ENCODE measurements at regions not wholly inside any gene's neighbourhood (a gene's known extent, or its start where the extent isn't known, plus 50 kb on each side); places are given as distances from the start of the nearest gene placed in this dataset.
A peak's percentile ranks its signal among the peaks of the same experiment; 100 is the strongest.
"Not testable (repeated sequence)": the region's sequence is repeated elsewhere in the genome, so short reads cannot be mapped to it uniquely, and the experiment has no call there.

DNA sequence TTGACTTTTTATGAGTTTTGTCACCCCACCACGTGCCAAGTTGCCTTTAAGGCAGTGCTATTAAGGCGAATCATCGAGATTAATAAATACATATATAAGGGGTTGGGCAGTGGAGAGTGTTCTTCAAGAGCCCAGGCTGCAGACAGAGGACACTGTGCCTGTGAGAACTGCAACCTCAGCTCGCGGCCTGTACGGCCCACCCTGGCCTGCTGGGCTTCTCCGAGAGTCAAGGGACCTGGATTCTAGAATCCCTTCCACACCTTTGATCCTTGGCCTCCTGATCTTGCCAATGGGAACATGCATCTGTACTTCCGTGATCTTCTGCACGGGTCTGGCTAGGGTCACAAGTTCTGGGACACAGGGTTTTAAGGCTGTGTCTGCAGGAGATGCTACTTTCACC is 54.5 kb downstream of the IRX5 start:
- H3K4me1 ChIP-seq (ENCODE audit: insufficient read depth, low read length): peaks cover 15% of the 10 kb centered on the region
- H3K4me3 ChIP-seq (ENCODE audit: low read length): no peak overlapping the region
- H3K36me3 ChIP-seq (ENCODE audit: insufficient read depth, low read length): no peaks in the 10 kb centered on the region
- H2AFZ ChIP-seq (ENCODE audit: low read depth, low read length): no peak overlapping the region
- no peaks in the 10 kb centered on the region for H3K9me3 ChIP-seq (ENCODE audit: low read length)
- no peaks in the 10 kb centered on the region for H3K27me3 ChIP-seq (ENCODE audit: insufficient read depth, low read length)

DNA sequence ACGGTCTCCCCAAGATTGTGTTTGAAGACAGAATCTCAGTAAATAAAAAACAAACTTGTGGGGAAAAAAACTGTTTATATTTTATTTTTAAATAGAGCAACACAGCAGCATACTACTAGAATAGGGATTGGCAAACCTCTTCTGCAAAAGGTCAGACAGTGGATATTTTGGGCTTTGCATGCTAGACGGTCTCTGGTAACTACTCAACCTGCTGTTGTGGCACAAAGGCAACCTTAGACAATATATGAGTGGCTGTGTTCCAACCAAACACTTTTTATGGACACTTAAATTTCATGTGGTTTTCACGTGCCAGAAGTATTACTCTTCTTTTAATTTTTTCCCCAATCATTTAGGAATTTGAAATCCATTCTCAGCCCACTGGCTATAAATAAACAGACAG is 55.0 kb downstream of the IRX5 start:
- no peak overlapping the region for H2AFZ ChIP-seq (ENCODE audit: low read depth, low read length)
- no peaks in the 10 kb centered on the region for H3K36me3 ChIP-seq (ENCODE audit: insufficient read depth, low read length)
- no peaks in the 10 kb centered on the region for H3K27me3 ChIP-seq (ENCODE audit: insufficient read depth, low read length)
- H3K4me1 ChIP-seq (ENCODE audit: insufficient read depth, low read length): peaks cover 15% of the 10 kb centered on the region
- no peaks in the 10 kb centered on the region for H3K9me3 ChIP-seq (ENCODE audit: low read length)
- no peak overlapping the region for H3K4me3 ChIP-seq (ENCODE audit: low read length)

DNA sequence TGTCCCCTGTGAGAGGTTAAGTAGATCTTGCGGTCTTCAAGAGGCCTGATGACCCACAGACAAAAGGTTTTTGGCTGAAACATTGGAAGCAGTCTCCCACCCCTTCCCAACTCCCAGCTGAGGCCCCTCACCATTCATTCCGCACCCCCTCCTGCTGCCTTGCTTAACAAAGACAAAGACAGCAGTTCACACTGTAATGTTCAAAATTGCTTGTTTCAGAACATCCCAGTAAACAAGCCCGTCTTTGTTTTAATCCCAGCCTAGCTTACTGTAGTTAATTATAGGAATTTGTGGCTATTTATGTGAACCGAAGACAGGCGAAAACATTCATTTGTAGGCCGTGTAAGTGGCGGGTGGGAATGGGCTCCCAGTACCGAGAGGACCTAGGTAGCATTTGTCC is 55.7 kb downstream of the IRX5 start:
- H3K27me3 ChIP-seq (ENCODE audit: insufficient read depth, low read length): no peaks in the 10 kb centered on the region

DNA sequence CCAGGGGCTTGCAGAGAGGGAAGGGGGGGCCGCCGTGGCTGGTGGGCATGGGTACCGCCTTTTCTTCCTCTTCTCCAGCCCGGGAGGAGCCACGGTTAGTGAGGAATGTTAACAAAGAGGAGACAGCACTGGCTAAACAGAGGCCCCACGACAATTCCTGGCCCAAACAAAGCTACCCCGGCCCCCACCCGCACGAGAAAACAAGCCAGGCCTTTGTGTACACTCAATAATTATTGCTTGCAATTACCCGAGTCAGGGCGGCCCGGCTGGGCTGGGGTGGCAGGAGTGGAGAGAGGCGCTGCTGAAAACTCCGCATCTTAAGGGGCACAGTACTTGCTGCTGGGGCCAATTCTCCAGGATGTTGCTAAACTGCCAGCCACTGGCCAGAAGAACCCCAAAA is 56.4 kb downstream of the IRX5 start:
- Histone ChIP-seq H3K4me1 (ENCODE audit: insufficient read depth, low read length) (peaks cover 15% of the 10 kb centered on the region), H3K4me3 (ENCODE audit: low read length) (no peak overlapping the region), H3K36me3 (ENCODE audit: insufficient read depth, low read length) (no peaks in the 10 kb centered on the region), H2AFZ (ENCODE audit: low read depth, low read length) (peak overlapping the region; percentile 22), H3K27me3 (ENCODE audit: insufficient read depth, low read length) (no peaks in the 10 kb centered on the region), H3K9me3 (ENCODE audit: low read length) (no peaks in the 10 kb centered on the region)

More for the DNA sequence above, 55.7 kb downstream of the IRX5 start:
- no peak overlapping the region for H2AFZ ChIP-seq (ENCODE audit: low read depth, low read length)
- no peaks in the 10 kb centered on the region for H3K9me3 ChIP-seq (ENCODE audit: low read length)
- peaks cover 15% of the 10 kb centered on the region for H3K4me1 ChIP-seq (ENCODE audit: insufficient read depth, low read length)
- no peak overlapping the region for H3K4me3 ChIP-seq (ENCODE audit: low read length)
- no peaks in the 10 kb centered on the region for H3K36me3 ChIP-seq (ENCODE audit: insufficient read depth, low read length)

DNA sequence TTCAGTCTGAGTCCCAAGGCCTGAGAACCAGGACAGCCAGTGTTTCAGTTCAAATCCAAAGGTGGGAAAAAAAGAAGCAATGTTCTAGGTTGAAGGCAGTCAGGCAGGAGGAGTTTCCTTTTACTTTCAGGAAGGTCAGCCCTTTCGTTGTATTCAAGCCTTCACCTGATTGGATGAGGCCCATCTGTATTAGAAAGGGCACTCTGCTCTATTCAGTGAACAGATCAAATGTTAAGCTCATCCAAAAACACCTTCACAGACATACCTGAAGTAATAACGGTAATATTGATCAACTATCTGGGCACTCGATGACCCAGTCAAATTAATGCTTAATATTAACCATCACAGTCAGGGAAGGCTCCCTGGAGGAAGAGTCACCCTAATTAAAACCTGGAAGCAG is 60.9 kb downstream of the IRX5 start:
- Histone ChIP-seq H2AFZ (ENCODE audit: low read depth, low read length) (no peak overlapping the region), H3K9me3 (ENCODE audit: low read length) (no peaks in the 10 kb centered on the region), H3K36me3 (ENCODE audit: insufficient read depth, low read length) (no peaks in the 10 kb centered on the region), H3K4me3 (ENCODE audit: low read length) (no peak overlapping the region), H3K4me1 (ENCODE audit: insufficient read depth, low read length) (peaks cover 11% of the 10 kb centered on the region), H3K27me3 (ENCODE audit: insufficient read depth, low read length) (peaks cover 7% of the 10 kb centered on the region)

DNA sequence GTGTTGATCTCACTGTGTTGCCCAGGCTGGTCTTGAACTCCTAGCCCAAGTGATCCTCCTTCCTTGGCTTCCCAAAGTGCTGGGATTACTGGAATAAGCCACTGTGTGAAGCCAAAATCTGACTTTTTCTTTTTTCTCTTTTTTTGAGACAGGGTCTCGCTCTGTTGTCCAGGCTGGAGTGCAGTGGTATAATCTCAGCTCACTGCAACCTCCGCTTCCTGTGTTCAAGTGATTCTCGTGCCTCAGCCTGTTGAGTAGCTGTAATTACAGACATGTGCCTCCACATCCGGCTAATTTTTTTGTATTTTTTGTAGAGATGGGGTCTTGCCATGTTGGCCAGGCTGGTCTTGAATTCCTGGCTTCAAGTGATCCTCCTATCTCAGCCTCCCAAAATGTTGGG is 61.3 kb downstream of the IRX5 start:
- not testable (repeated sequence) for H2AFZ ChIP-seq (ENCODE audit: low read depth, low read length); H3K27me3 ChIP-seq (ENCODE audit: insufficient read depth, low read length); H3K4me3 ChIP-seq (ENCODE audit: low read length); H3K9me3 ChIP-seq (ENCODE audit: low read length); H3K36me3 ChIP-seq (ENCODE audit: insufficient read depth, low read length); H3K4me1 ChIP-seq (ENCODE audit: insufficient read depth, low read length)

DNA sequence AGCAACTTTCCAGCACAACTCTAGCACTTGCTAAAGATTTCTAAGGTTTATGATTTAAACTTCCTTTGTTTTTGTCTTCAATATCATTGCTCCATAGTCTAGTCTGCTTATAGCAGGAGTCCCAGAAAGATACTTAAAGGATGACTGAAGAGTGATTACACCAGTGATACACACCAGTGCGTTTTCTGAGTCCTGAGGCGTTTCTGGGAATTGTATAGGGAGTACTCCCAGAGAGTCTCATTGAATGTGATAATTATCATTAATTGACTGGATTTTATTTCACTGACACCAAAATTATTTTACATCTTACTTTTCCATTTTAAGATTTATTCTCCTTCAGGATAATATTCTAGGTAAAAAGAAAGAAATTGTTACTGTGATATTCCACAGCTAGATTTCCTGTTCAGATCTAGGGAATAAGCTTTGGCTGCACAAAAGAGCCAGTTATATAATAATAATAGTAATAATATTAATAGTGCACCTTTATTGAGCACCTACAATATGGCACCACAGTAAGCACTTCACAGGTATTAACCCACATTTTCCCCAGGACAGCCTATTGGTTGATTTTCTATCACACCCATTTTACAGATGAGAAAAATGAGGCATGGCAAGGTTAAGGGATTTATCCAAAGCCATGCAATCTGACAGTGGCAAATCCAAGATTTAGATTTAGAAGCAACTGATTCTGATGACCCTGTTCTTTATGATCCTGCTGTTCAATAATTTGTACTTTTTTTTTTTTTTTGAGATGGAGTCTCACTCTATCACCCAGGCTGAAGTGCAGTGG is 62.6 kb downstream of the IRX5 start:
- H3K36me3 ChIP-seq (ENCODE audit: insufficient read depth, low read length): no peaks in the 10 kb centered on the region
- no peak overlapping the region for H3K4me3 ChIP-seq (ENCODE audit: low read length)
- no peak overlapping the region for H2AFZ ChIP-seq (ENCODE audit: low read depth, low read length)
- H3K4me1 ChIP-seq (ENCODE audit: insufficient read depth, low read length): no peaks in the 10 kb centered on the region
- H3K27me3 ChIP-seq (ENCODE audit: insufficient read depth, low read length): peaks cover 9% of the 10 kb centered on the region
- H3K9me3 ChIP-seq (ENCODE audit: low read length): no peaks in the 10 kb centered on the region

DNA sequence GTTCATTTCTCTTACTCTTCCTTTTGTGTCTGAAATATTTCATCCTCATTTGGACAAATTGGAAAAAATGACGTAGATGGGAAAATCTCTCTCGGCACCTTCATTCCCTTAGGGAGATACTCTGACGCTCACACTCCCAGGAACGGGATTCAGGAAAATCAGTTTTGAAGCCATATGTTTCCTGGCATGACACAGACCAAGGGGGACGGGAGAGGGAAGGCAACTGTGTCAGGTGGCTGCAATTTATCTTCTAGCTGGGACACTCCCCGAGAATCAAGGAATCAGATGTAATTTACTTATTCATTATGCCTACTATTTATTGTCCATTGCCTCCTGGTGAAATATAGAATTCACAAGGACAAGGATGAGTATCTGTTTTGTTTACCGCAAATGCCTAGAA is 65.5 kb downstream of the IRX5 start:
- H3K4me3 ChIP-seq (ENCODE audit: low read length): no peak overlapping the region
- H3K36me3 ChIP-seq (ENCODE audit: insufficient read depth, low read length): no peaks in the 10 kb centered on the region
- H3K27me3 ChIP-seq (ENCODE audit: insufficient read depth, low read length): peaks cover 9% of the 10 kb centered on the region
- no peak overlapping the region for H2AFZ ChIP-seq (ENCODE audit: low read depth, low read length)
- H3K4me1 ChIP-seq (ENCODE audit: insufficient read depth, low read length): no peaks in the 10 kb centered on the region
- H3K9me3 ChIP-seq (ENCODE audit: low read length): no peaks in the 10 kb centered on the region

DNA sequence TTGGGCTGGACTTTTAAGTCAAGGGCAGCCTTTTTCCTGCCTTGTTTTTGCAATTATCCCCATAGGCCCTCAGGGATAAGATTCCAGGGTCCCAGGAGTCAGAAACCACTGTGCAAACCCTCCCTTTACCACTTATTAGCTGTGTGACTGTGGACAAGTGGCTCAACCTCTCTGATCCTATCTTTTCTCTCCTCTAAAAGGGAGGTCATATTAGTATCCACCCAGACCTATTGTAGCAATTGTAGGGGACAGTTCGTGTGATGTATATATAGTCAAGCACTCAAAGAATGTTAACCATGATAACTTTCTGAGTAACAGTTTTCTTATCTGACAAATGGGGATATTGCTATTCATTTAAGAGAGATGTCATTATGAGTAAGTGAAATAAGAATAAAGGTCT is 68.2 kb downstream of the IRX5 start:
- Histone ChIP-seq H3K27me3 (ENCODE audit: insufficient read depth, low read length) (peaks cover 9% of the 10 kb centered on the region), H3K4me1 (ENCODE audit: insufficient read depth, low read length) (no peaks in the 10 kb centered on the region), H3K9me3 (ENCODE audit: low read length) (no peaks in the 10 kb centered on the region), H3K36me3 (ENCODE audit: insufficient read depth, low read length) (no peaks in the 10 kb centered on the region), H2AFZ (ENCODE audit: low read depth, low read length) (no peak overlapping the region), H3K4me3 (ENCODE audit: low read length) (no peak overlapping the region)

DNA sequence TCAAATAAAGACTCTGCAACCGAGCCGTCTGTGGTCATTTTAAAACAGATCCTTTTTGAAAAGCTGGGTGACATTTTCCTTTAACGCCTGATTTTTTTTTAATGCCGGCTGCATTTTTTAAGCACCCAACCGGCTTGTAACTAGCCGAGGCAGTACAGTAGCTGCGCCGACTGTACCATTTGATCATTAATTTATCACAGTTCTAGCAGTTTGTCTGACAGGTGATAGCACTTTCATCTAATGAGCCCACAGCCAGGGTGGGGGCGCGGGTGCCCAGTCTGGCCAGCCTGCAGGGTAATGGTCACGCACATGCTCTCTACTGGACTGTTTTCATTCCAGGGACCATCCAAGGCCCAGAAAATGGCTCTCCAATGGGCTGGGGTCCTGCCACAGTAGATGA is 68.8 kb downstream of the IRX5 start:
- H3K36me3 ChIP-seq (ENCODE audit: insufficient read depth, low read length): no peaks in the 10 kb centered on the region
- no peak overlapping the region for H2AFZ ChIP-seq (ENCODE audit: low read depth, low read length)
- H3K4me1 ChIP-seq (ENCODE audit: insufficient read depth, low read length): no peaks in the 10 kb centered on the region
- peaks cover 7% of the 10 kb centered on the region for H3K27me3 ChIP-seq (ENCODE audit: insufficient read depth, low read length)
- no peaks in the 10 kb centered on the region for H3K9me3 ChIP-seq (ENCODE audit: low read length)
- no peak overlapping the region for H3K4me3 ChIP-seq (ENCODE audit: low read length)

DNA sequence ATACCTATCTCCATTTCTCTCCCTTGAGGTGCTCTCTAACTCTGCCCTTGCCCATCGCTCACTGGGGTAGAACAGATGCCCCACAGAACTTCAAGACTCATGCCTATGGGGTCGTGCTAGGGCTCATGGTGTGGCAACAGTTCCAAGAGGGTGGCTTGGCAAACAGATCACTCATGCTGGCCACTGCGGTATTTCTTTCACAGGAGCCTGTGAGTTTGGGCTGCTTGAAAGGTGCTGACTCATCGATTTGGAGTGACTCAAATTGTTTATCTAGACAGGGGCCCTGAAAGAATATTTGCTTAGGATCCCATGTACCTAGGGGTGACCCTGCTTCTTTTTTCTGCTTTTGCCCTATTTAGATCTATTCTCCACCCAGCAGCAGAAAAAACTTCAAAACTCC is 69.9 kb downstream of the IRX5 start:
- Histone ChIP-seq H3K9me3 (ENCODE audit: low read length) (no peaks in the 10 kb centered on the region), H2AFZ (ENCODE audit: low read depth, low read length) (no peak overlapping the region), H3K4me1 (ENCODE audit: insufficient read depth, low read length) (no peaks in the 10 kb centered on the region), H3K36me3 (ENCODE audit: insufficient read depth, low read length) (no peaks in the 10 kb centered on the region), H3K27me3 (ENCODE audit: insufficient read depth, low read length) (peaks cover 3% of the 10 kb centered on the region), H3K4me3 (ENCODE audit: low read length) (no peak overlapping the region)

DNA sequence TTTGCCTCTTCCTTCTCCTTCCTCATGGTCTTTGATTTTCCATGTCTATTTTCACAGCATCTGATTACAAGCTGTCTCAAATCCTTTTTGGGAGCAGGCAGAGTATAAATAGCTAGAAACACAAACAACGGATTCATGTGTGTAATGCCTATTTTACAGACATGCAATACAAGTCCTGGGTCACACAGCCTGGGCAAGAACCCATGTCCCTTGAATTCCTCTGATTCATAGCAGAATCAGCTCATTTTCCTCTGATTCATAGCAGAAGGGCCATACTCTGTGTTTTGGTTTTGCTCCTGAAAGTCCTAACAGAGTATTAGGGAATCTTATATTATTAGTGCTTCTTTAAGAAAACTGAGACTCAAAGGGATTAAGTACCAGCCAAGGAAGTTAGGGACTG is 71.3 kb downstream of the IRX5 start:
- Histone ChIP-seq H3K4me1 (ENCODE audit: insufficient read depth, low read length) (no peaks in the 10 kb centered on the region), H3K36me3 (ENCODE audit: insufficient read depth, low read length) (no peaks in the 10 kb centered on the region), H2AFZ (ENCODE audit: low read depth, low read length) (no peak overlapping the region), H3K9me3 (ENCODE audit: low read length) (no peaks in the 10 kb centered on the region), H3K4me3 (ENCODE audit: low read length) (no peak overlapping the region), H3K27me3 (ENCODE audit: insufficient read depth, low read length) (no peaks in the 10 kb centered on the region)

DNA sequence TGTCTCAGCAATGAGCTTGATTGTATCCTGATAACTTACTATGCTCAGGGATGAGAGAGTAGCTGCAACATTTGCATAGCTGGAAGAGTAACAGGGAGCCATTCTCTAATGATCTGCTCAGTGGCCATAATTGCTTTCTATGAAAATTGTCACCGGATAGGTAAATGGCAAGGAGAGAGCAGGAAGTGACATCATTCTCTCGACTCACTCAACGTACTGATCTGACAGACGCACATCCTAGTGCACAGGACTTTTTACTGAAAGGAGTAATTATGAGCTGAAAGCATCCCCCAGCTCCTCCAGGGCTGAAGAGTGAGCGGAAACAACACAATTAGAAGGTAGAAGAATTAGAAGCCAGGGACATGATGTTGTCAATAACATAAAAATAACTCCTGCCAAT is 71.8 kb downstream of the IRX5 start:
- no peaks in the 10 kb centered on the region for H3K9me3 ChIP-seq (ENCODE audit: low read length)
- H3K36me3 ChIP-seq (ENCODE audit: insufficient read depth, low read length): no peaks in the 10 kb centered on the region
- no peak overlapping the region for H2AFZ ChIP-seq (ENCODE audit: low read depth, low read length)
- H3K27me3 ChIP-seq (ENCODE audit: insufficient read depth, low read length): no peaks in the 10 kb centered on the region
- H3K4me1 ChIP-seq (ENCODE audit: insufficient read depth, low read length): no peaks in the 10 kb centered on the region
- H3K4me3 ChIP-seq (ENCODE audit: low read length): no peak overlapping the region

DNA sequence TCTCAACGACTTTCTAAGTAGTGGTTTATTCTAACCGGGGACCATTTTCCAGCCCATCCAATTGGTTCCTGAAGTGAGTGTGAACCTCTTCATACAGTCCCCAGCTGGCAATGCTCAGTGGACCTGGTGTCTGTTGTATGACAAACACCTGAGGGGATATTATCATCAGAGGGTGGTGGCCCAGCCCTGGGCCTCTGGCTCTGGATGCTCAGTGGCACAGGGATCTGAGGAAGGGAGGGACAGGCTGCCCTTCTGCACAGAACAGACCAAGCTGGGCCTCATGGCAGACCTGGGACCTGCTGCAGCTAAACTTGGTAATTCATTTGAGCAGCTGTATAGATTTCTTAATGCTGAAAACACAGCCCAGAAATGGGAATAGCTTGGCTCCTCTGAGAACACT is 72.6 kb downstream of the IRX5 start:
- Histone ChIP-seq H2AFZ (ENCODE audit: low read depth, low read length) (no peak overlapping the region), H3K36me3 (ENCODE audit: insufficient read depth, low read length) (no peaks in the 10 kb centered on the region), H3K4me3 (ENCODE audit: low read length) (no peak overlapping the region), H3K4me1 (ENCODE audit: insufficient read depth, low read length) (no peaks in the 10 kb centered on the region), H3K9me3 (ENCODE audit: low read length) (no peaks in the 10 kb centered on the region), H3K27me3 (ENCODE audit: insufficient read depth, low read length) (no peaks in the 10 kb centered on the region)
